Mucosa of descending colon (tissue), 3 donors: ENCODE measurements at regions not wholly inside any gene's neighbourhood (a gene's known extent, or its start where the extent isn't known, plus 50 kb on each side); places are given as distances from the start of the nearest gene placed in this dataset.

Experiments used
- ATAC-seq: fragments of 200-7000 bp; cut with Tn5 transposase; one replicate; pipeline ENCODE4 v1.9.1; 2020; ENCODE audit warnings: mild to moderate bottlenecking, moderate library complexity
- DNase-seq, 3 donors: peaks; one replicate each; pipeline ENCODE4 v3.0.0-alpha.2; 2020
- H3K36me3 ChIP-seq: fragments of 200-600 bp; one replicate; pipeline ENCODE4 v1.8.0; 2021; ENCODE audit warnings: low read depth, mild to moderate bottlenecking
- H3K4me1 ChIP-seq: fragments of 200-600 bp; one replicate; pipeline ENCODE4 v1.8.0; 2021; ENCODE audit warnings: low read depth, mild to moderate bottlenecking
- H3K4me3 ChIP-seq: fragments of 200-600 bp; one replicate; pipeline ENCODE4 v1.8.0; 2021; ENCODE audit warnings: mild to moderate bottlenecking
- H3K9me3 ChIP-seq: fragments of 200-600 bp; one replicate; pipeline ENCODE4 v1.8.0; 2021; ENCODE audit warnings: mild to moderate bottlenecking
- CTCF ChIP-seq: fragments of 200-600 bp; IDR thresholded peaks from one replicate; pipeline ENCODE4 v1.8.0; 2022; ENCODE audit warnings: antibody characterized with exemption, mild to moderate bottlenecking
- intact Hi-C, 2 donors: fragments of 100-400 bp; cut with DNase I in 1 of 2; cut with micrococcal nuclease in 1 of 2; formaldehyde crosslinking; loops; one replicate each; pipeline versions ENCODE4 v1.11.0 to v1.11.1; 2022; cut with DNase I, micrococcal nuclease
- donor health status: DM: no; HTN: no; CAD: no; lungs with moderate emphysema.
- donor health status: DM: no; HTN: no; CAD: no.
- donor health status: DM: no; HTN: yes; CAD: no.

GRCh38 chr2:38496927-38497669, 105.6 kb downstream of the HNRNPLL start:
- Histone ChIP-seq H3K4me1 (no peaks in the 10 kb centered on the region), H3K4me3 (no peak overlapping the region), H3K36me3 (no peaks in the 10 kb centered on the region), H3K9me3 (peaks cover 4% of the 10 kb centered on the region)
- DNase-seq (no peak), ATAC-seq (no peak)
- no peak for TF ChIP-seq CTCF
- intact Hi-C loops: no loop called here

GRCh38 chr2:38495880-38496279, 106.8 kb downstream of the HNRNPLL start:
- intact Hi-C loops: no loop called here
- DNase-seq (no peak), ATAC-seq (no peak)
- H3K36me3 ChIP-seq: no peaks in the 10 kb centered on the region
- no peaks in the 10 kb centered on the region for H3K4me1 ChIP-seq
- TF ChIP-seq CTCF: no peak
- H3K9me3 ChIP-seq: no peaks in the 10 kb centered on the region
- H3K4me3 ChIP-seq: no peak overlapping the region

- intact Hi-C loops: no loop called here
- TF ChIP-seq CTCF: no peak
- no peak for ATAC-seq
Measured at GRCh38 chr2:38494394-38494793, 108.3 kb downstream of the HNRNPLL start.

GRCh38 chr2:38492042-38492615, 110.6 kb downstream of the HNRNPLL start:
- intact Hi-C loops: no loop called here
- Histone ChIP-seq H3K36me3 (no peaks in the 10 kb centered on the region), H3K4me3 (no peak overlapping the region), H3K9me3 (no peaks in the 10 kb centered on the region), H3K4me1 (no peaks in the 10 kb centered on the region)
- no peak for TF ChIP-seq CTCF
- no peak for ATAC-seq
- DNase-seq: no peak

More at GRCh38 chr2:38494394-38494793, 108.3 kb downstream of the HNRNPLL start:
- no peak for DNase-seq
- Histone ChIP-seq H3K36me3 (no peaks in the 10 kb centered on the region), H3K9me3 (no peaks in the 10 kb centered on the region), H3K4me3 (no peak overlapping the region), H3K4me1 (no peaks in the 10 kb centered on the region)

GRCh38 chr2:38491436-38491835, 111.3 kb downstream of the HNRNPLL start:
- DNase-seq: no peak

More at GRCh38 chr2:38491436-38491835, 111.3 kb downstream of the HNRNPLL start:
- no peaks in the 10 kb centered on the region for H3K9me3 ChIP-seq
- no peak for ATAC-seq
- H3K36me3 ChIP-seq: no peaks in the 10 kb centered on the region
- no peak overlapping the region for H3K4me3 ChIP-seq
- intact Hi-C loops: no loop called here
- H3K4me1 ChIP-seq: no peaks in the 10 kb centered on the region
- no peak for TF ChIP-seq CTCF
